IPS-18c (cell line): ENCODE measurements at regions not wholly inside any gene's neighbourhood (a gene's known extent, or its start where the extent isn't known, plus 50 kb on each side); places are given as distances from the start of the nearest gene placed in this dataset.
"Not testable (repeated sequence)": the region's sequence is repeated elsewhere in the genome, so short reads cannot be mapped to it uniquely, and the experiment has no call there.

Experiments used
- H3K4me3 ChIP-seq: 2 replicates; pipeline ENCODE4 v1.7.0; 2013; ENCODE audit warnings: low read depth, mild to moderate bottlenecking, low read length, moderate library complexity; ENCODE audit not compliant: insufficient read depth
- H3K9me3 ChIP-seq: one replicate; pipeline ENCODE4 v1.6.1; 2013; ENCODE audit warnings: mild to moderate bottlenecking, low read length, moderate library complexity; ENCODE audit not compliant: control insufficient read depth, insufficient read depth

DNA sequence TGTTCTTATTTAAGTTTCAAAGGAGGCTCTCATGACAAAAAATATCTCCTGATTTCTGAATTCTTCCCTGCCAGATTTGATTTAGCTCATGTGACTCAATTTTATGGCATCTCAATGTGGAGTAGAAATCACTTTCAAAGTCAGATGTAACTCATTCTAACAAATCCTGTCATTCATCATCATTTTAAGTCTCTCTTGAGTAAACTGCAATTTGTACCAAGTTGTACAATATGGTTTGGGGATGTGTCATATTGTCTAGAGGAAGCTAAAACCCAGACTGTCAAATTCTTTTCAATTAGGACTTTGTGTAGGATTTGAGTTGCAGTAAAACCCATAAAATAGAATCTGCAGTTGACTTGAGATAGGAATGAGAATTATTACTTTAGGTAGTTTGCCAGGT, 2101.0 kb downstream of the NCAM2 start:
- Histone ChIP-seq H3K4me3 (no peak overlapping the region), H3K9me3 (no peaks in the 10 kb centered on the region)

DNA sequence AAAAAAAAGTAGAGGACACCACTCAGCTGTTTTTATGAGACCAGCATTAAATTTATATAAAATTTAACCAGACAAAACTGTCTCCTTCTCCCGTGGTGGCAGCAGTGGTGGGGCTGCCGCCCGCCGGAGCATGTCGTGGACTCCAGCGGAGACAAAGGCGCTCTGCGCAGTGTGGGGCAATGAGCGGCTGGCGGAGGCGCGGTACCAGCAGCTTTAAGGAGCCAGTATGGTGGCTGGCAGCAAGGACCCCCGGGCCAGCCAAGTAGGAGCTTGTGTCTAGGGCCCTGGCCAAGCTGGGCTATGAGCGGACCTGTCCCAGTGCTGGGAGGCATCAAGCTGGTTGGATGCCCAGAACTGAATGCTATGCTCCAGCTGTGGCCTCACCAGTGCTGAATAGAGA, 2102.9 kb downstream of the NCAM2 start:
- no peak overlapping the region for H3K4me3 ChIP-seq
- H3K9me3 ChIP-seq = no peaks in the 10 kb centered on the region

DNA sequence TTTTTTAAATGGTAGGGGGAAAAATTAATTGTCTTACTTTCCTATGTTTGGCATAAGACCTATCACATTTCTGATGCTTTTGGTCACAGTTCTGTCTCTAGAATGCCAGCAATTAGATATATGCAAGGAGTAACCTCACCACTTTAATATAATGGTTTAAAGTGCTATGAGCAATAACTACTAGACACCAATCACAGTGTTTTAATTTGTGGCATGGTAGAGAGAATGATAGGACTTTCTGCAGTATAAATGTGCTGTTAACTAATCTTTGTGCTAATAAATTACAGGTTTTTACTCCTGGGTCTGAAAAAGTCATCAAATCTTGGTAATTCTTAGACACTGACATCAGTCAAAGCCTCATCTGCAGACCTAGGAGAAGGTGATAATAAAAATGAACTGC, 2110.3 kb downstream of the NCAM2 start:
- Histone ChIP-seq H3K9me3 (no peaks in the 10 kb centered on the region), H3K4me3 (no peak overlapping the region)

DNA sequence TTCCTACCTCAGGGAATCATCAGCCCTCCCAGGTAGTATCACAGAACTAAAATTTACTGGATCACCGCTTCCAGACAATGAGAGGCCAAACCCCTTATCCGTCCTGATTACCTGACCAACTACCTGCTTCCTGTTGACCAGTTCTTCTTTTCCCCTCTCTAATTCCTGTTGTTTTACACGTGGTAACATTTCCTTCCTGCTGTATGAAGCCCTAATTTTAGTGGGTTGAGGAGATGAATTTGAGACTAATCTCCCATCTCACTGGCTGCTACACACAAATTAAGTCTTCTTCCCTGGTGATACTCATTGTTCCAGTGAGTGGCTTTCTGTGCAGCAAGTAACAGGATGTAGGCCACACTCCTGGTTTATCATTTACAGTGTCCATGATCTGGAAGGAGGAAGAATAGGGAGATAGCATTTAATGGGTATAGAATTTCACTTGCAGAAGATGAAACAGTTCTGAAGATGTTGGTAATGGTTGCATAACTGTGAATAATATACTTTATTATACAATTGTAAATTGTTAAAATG, 2112.9 kb downstream of the NCAM2 start:
- Histone ChIP-seq H3K9me3 (no peaks in the 10 kb centered on the region), H3K4me3 (no peak overlapping the region)

GRCh38 chr21:23119491-23119890, 2121.3 kb downstream of the NCAM2 start:
- no peak overlapping the region for H3K4me3 ChIP-seq
- no peaks in the 10 kb centered on the region for H3K9me3 ChIP-seq

DNA sequence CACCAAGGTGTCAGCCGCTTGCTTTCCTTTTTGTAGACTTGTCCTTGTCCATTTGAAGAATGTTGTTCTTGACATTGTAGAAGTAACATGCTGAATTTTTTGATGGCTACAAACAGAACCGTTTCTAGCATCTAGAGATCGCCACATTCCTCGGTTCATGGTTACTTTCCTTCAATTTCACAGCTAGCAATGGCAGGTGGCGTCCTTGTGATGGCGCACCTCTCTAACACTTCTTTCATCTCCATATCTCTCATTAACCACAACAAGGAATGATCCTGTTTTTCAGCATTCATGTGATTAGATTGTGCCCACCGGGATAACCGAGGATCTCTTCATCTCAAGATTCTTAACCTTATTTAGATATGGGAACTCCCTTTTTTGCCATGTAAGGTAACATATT, 2129.8 kb downstream of the NCAM2 start:
- Histone ChIP-seq H3K9me3 (no peaks in the 10 kb centered on the region), H3K4me3 (no peak overlapping the region)

DNA sequence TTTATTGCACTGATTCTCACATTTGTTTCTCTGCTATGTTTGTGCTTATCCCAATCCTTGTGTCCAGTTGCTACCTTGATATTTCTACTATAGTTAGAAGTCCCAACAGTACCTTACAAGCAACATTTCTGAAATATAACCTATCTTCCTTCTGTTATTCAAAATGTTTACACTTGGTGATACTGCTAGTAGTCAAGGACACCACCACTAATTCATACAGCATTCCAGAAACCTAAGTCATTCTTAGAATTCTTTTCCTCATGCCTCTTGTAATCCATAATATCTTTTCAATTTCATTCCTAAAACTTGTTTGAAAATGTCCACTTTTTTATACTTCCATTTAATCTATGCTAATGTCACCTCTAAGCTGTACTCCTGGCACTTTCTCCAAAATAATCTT, 2132.1 kb downstream of the NCAM2 start:
- Histone ChIP-seq H3K9me3 (no peaks in the 10 kb centered on the region), H3K4me3 (no peak overlapping the region)

DNA sequence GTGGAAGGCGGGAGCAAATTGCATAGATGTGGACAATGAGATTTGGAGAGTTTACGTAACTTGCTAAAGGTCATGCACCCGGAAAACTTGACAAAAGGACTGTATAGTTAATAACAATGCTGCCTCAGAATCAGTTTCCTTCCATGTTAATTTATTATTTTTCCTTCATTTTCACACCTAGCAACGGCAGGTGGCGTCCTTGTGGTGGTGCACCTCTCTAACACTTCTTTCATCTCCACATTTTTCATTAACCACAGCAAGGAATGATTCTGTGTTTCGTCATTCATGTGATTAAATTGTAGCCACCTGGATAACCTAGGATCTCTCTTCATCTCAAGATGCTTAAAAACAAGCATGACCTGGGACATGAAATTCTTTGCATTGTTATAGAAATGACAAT, 2133.0 kb downstream of the NCAM2 start:
- H3K9me3 ChIP-seq = no peaks in the 10 kb centered on the region
- no peak overlapping the region for H3K4me3 ChIP-seq

DNA sequence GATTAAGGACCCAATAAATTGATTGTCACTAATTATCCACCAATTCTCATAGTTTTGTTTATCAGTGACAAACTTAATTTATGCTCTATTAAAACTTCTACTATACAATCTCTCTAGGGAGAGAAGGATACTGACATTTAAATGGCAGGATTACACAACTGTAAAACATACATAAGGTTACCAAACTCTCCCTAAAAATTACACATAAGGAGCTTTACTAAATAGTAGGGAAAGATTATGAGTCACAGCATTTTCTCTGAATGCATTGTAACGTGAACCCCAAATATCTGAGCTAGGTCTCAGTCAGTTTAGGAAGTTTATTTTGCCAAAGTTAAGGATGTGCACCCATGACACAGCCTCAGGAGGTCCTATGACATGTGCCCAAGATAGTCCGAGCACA, 2140.6 kb downstream of the NCAM2 start:
- Histone ChIP-seq H3K4me3 (no peak overlapping the region), H3K9me3 (no peaks in the 10 kb centered on the region)

DNA sequence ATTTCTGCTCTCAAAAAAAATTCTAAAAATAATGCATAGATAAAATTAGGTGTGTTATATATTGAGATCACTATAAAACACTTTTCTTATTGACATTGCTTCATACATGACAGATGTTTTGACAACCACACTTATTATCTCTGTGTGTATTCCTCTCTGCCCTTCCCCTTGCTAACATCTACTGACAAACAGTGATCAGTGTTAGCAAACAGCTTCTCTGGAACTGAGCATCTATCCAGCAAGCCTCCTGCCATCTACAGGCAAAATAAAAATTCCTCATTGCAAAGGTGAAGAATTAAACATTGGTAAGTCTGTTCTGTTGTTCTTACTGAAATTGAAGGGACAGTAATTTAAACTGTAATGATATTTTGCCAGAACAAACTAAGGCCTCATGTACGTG, 2153.9 kb downstream of the NCAM2 start:
- no peak overlapping the region for H3K4me3 ChIP-seq
- no peaks in the 10 kb centered on the region for H3K9me3 ChIP-seq

DNA sequence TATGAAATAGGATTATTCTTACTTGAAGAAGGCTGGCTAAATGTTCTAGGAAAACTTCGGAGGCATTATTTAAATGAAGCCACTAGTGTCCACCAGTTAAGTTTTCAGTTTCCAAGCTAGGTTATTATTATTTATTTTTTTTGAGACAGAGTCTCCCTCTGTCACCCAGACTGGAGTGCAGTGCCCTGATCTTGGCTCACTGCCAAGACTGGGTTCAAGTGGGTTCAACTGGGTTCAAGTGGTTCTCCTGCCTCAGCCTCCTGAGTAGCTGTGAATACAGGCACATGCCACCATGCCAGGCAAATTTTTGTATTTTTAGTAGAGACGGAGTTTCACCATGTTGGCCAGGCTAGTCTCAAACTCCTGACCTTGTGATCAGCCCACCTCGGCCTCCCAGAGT, 2155.6 kb downstream of the NCAM2 start:
- H3K4me3 ChIP-seq, H3K9me3 ChIP-seq: not testable (repeated sequence)

GRCh38 chr21:23155281-23155680, 2157.1 kb downstream of the NCAM2 start:
- Histone ChIP-seq H3K9me3 (no peaks in the 10 kb centered on the region), H3K4me3 (no peak overlapping the region)

DNA sequence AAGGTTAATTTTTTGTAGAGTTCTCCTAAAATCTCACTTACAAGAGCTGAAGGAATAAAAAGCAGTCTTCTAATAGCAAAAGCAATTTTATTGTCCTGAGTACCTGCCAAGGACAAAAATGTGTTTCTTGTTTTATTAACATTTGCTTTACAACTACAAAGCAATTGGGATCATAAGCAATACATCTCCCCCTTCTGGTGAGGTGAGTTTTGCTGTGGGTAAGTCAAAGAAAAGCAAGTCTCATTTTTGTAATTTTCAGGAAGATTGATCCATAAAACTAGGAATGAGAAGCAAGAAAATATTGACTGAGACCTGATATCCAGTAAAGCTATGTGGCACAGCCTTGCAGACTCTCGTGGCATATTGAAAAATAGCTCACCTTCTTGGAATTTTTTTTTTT, 2162.7 kb downstream of the NCAM2 start:
- no peak overlapping the region for H3K4me3 ChIP-seq
- H3K9me3 ChIP-seq = no peaks in the 10 kb centered on the region

DNA sequence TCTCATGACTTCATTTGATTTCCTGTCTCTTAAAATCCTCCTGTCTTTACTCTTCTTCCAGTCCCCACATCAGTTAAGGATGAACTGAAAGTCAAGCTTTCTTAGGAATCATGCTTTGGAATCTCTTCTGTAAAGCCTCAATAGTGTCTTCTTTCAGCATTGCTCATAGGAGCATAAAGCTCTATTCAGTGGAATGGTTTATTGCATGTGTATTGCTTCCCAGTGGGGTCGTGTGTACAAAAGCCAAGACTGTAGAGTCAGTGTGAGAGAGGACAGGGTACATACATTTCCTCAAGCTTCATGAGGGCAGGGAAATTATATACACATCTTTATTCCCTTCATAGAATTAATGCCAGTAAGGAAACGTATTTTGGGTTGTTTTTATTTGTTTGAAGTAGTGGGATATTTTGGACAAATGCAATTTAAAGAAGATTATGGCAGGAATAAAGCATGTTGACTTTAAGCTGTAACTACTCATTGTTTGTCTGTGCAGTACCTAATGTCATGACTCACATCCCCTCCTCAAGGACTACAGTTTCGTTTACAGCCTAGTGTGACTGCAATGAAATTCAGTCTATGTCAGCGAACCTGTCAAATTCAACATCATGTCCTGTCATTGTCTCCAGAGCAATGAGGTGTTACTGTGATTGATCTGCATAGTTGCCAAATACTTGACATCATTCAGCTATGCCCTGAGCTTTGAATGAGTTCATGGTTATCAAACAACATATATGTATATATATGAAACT, 2164.2 kb downstream of the NCAM2 start:
- no peak overlapping the region for H3K4me3 ChIP-seq
- H3K9me3 ChIP-seq = no peaks in the 10 kb centered on the region
